GM12878 (cell line): ENCODE measurements at regions not wholly inside any gene's neighbourhood (a gene's known extent, or its start where the extent isn't known, plus 50 kb on each side); places are given as distances from the start of the nearest gene placed in this dataset.

Source experiments
- ATAC-seq: fragments of 200-7000 bp; cut with Tn5 transposase; 3 replicates; pipeline ENCODE4 v1.9.1; 2020; ENCODE audit warnings: mild to moderate bottlenecking, moderate library complexity
- BruUV-seq: library from RNA; stranded (reverse); fragments of 400-500 nt; replicated peaks from 2 replicates; lab custom pipeline; 2021; lab: Mats Ljungman, UMichigan
- CTCF ChIA-PET: fragments of 300-600 bp; sonication (Branson Sonifier 250); formaldehyde crosslinking; extraction: SDS; loops from one replicate; lab custom pipeline; 2021; ENCODE audit warnings: inconsistent platforms; lab: Yijun Ruan, JAX
- POLR2A ChIA-PET: fragments of 350-600 bp; formaldehyde crosslinking; extraction: SDS; loops from one replicate; lab custom pipeline; 2021; ENCODE audit warnings: inconsistent platforms; lab: Charles Lee
- RAD21 ChIA-PET: fragments of 300-600 bp; sonication (Branson Sonifier 250); formaldehyde crosslinking; loops from one replicate; lab custom pipeline; 2023; ENCODE audit warnings: antibody characterized with exemption; ENCODE audit not compliant: unreplicated experiment; lab: Charles Lee
- SMC1A ChIA-PET: fragments of 300-600 bp; sonication (Branson Sonifier 250); formaldehyde crosslinking; loops from one replicate; lab custom pipeline; 2023; ENCODE audit not compliant: unreplicated experiment, uncharacterized antibody; lab: Charles Lee
- DNase-seq: peaks from one replicate; pipeline ENCODE4 v3.0.0-alpha.2; 2011; ENCODE audit warnings: low read depth, low spot score
- FAIRE-seq: peaks from 3 replicates; lab custom pipeline; 2011; peaks lifted over from hg19 to GRCh38; lab: Jason Lieb, UNC
- H2AFZ ChIP-seq: 2 replicates; pipeline ENCODE4 v1.6.0; 2011; ENCODE audit warnings: low read depth, low read length, control low read depth; ENCODE audit not compliant: control insufficient read depth
- H3K27ac ChIP-seq: 2 replicates; pipeline ENCODE4 v1.5.1; 2011; ENCODE audit warnings: control low read depth; ENCODE audit not compliant: control insufficient read depth, insufficient read depth
- H3K27me3 ChIP-seq, 2 experiments: replicated peaks in 1 of 2; 2 replicates each; pipeline versions ENCODE4 v1.6.0 to v1.6.1; 2011; ENCODE audit warnings: low read length in 1 of 2; ENCODE audit not compliant: control insufficient read depth in 2 of 2, insufficient read depth in 2 of 2
- H3K36me3 ChIP-seq, 2 experiments: 2 replicates each; pipeline ENCODE4 v1.5.1; 2011; ENCODE audit warnings: low read length in 1 of 2; ENCODE audit not compliant: control insufficient read depth in 2 of 2, insufficient read depth in 2 of 2
- H3K4me1 ChIP-seq: 2 replicates; pipeline ENCODE4 v1.6.1; 2011; ENCODE audit warnings: mild to moderate bottlenecking, low read length, moderate library complexity, mixed read lengths; ENCODE audit not compliant: control insufficient read depth, insufficient read depth
- H3K4me2 ChIP-seq: 2 replicates; pipeline ENCODE4 v1.6.0; 2011; ENCODE audit warnings: control low read depth; ENCODE audit not compliant: control insufficient read depth, insufficient read depth
- H3K4me3 ChIP-seq: fragments of 200-600 bp; sonication (generic); 2 replicates; pipeline ENCODE4 v1.5.1; 2016
- H3K79me2 ChIP-seq: 2 replicates; pipeline ENCODE4 v1.6.0; 2011; ENCODE audit warnings: low read length; ENCODE audit not compliant: control insufficient read depth, insufficient read depth
- H3K9ac ChIP-seq: 2 replicates; pipeline ENCODE4 v1.8.0; 2011; ENCODE audit warnings: low read length, control low read depth, mixed read lengths; ENCODE audit not compliant: control insufficient read depth, insufficient read depth
- H3K9me3 ChIP-seq: replicated peaks from 3 replicates; pipeline ENCODE4 v1.5.1; 2011; ENCODE audit warnings: mild to moderate bottlenecking, low read length; ENCODE audit not compliant: control insufficient read depth, insufficient read depth
- H4K20me1 ChIP-seq: 2 replicates; pipeline ENCODE4 v1.6.0; 2011; ENCODE audit not compliant: control insufficient read depth, insufficient read depth
- CREB1 ChIP-seq: IDR thresholded peaks from 2 replicates; pipeline ENCODE4 v1.6.1; 2012; ENCODE audit warnings: low read depth, mild to moderate bottlenecking, inconsistent platforms
- PKNOX1 ChIP-seq: fragments of 450-650 bp; IDR thresholded peaks from 2 replicates; pipeline ENCODE4 v1.6.1; 2016; ENCODE audit warnings: mild to moderate bottlenecking
- REST ChIP-seq: IDR thresholded peaks from 2 replicates; pipeline ENCODE4 v1.6.1; 2012; ENCODE audit warnings: mild to moderate bottlenecking, low read depth, low read length
- SPI1 ChIP-seq: IDR thresholded peaks from 2 replicates; pipeline ENCODE4 v1.6.1; 2011; ENCODE audit warnings: low read depth, mild to moderate bottlenecking, low read length, moderate library complexity, borderline replicate concordance; ENCODE audit not compliant: insufficient read depth
- TBL1XR1 ChIP-seq: IDR thresholded peaks from 2 replicates; pipeline ENCODE4 v1.6.1; 2012; ENCODE audit warnings: low read depth, low read length, improper control_type of control experiment
- WRNIP1 ChIP-seq: IDR thresholded peaks from 2 replicates; pipeline ENCODE4 v1.6.1; 2011; ENCODE audit warnings: low read depth, low read length, improper control_type of control experiment, borderline replicate concordance
- WGBS: methylation state at CpG from one replicate; pipeline ENCODE4 v1.1.6; 2016; ENCODE audit warnings: low lambda C conversion rate; ENCODE audit not compliant: insufficient replicate concordance, insufficient coverage; ENCODE audit errors: missing lambda C conversion rate; 5-methylcytosine and 5-hydroxymethylcytosine counted together
- in situ Hi-C: fragments of 300-500 bp; cut with MboI; formaldehyde crosslinking; loops from 9 replicates; pipeline ENCODE4 v1.14.3; 2018; ENCODE audit warnings: mixed read lengths
- intact Hi-C: fragments of 100-400 bp; cut with micrococcal nuclease; formaldehyde crosslinking; loops from one replicate; pipeline ENCODE4 v1.14.2; 2022; ENCODE audit not compliant: unreplicated experiment

GRCh38 chr3:28022916-28023315 is 218.5 kb upstream of the CMC1 start:
- ChIA-PET RAD21 (no interaction called here), SMC1A (interaction anchor here (0.9 to 1.8 kb wide), 3 partner anchors 10 to 14 kb away, joined by 4 to 8 read pairs (median 4); no protein-coding TSS in a partner anchor), POLR2A (interaction anchor here (1.8 kb wide), 1 partner anchor 10 kb away, joined by 4 read pairs; no protein-coding TSS in a partner anchor), CTCF (interaction anchor here (0.9 to 1.3 kb wide), 2 partner anchors 11 to 304 kb away, joined by 3 to 6 read pairs; no protein-coding TSS in a partner anchor)
- Histone ChIP-seq H3K36me3 (no peaks in the 10 kb centered on the region), H3K27me3 (no peaks in the 10 kb centered on the region), H3K4me2 (no peak overlapping the region), H4K20me1 (no peaks in the 10 kb centered on the region), H3K79me2 (no peaks in the 10 kb centered on the region), H3K27ac (no peak overlapping the region), H3K9ac (no peak overlapping the region), H2AFZ (no peak overlapping the region), H3K4me1 (no peaks in the 10 kb centered on the region; the same call in 1 of the 2 replicates), H3K4me3 (no peak overlapping the region), H3K9me3 (no peaks in the 10 kb centered on the region)
- DNase-seq: no peak
- TF ChIP-seq TBL1XR1 (no peak), SPI1 (peak; percentile 55; the same call in 1 of the 2 replicates), WRNIP1 (no peak), PKNOX1 (no peak)
- FAIRE-seq: no peak
- intact Hi-C loops (no loop called here), in situ Hi-C loops (no loop called here)
- no TSS peak for BruUV-seq
- WGBS: 0% methylated on average over 3 of the region's 3 CpGs
- ATAC-seq: 0 out of 3 replicates have a peak, but pooled peaks have one; percentile 8

GRCh38 chr3:28028554-28028953 is 212.9 kb upstream of the CMC1 start:
- no peak overlapping the region for H2AFZ ChIP-seq
- intact Hi-C loops: no loop called here
- no peak for DNase-seq
- no peak overlapping the region for H3K4me2 ChIP-seq
- no TSS peak for BruUV-seq
- H3K9me3 ChIP-seq: no peaks in the 10 kb centered on the region
- H3K4me3 ChIP-seq: no peak overlapping the region
- no peaks in the 10 kb centered on the region for H3K4me1 ChIP-seq
- ChIA-PET POLR2A (no interaction called here), CTCF (no interaction called here), SMC1A (interaction anchor here (1.1 to 1.8 kb wide), 2 partner anchors 11 to 64 kb away, joined by 4 to 10 read pairs; no protein-coding TSS in a partner anchor), RAD21 (interaction anchor here (0.7 kb wide), 1 partner anchor 52 kb away, joined by 3 read pairs; no protein-coding TSS in a partner anchor)
- H3K79me2 ChIP-seq: no peaks in the 10 kb centered on the region
- no peak for ATAC-seq
- H3K27ac ChIP-seq: no peak overlapping the region
- no peaks in the 10 kb centered on the region for H3K36me3 ChIP-seq
- FAIRE-seq: no peak
- TF ChIP-seq CREB1 (no peak), REST (peak; percentile 48; the same call in 1 of the 2 replicates)
- no peak overlapping the region for H3K9ac ChIP-seq
- 29% methylated on average over 4 of the region's 4 CpGs for WGBS
- H4K20me1 ChIP-seq: no peaks in the 10 kb centered on the region
- in situ Hi-C loops: no loop called here
- H3K27me3 ChIP-seq: no peaks in the 10 kb centered on the region
